Esophagus muscularis mucosa (tissue), 3 donors: ENCODE measurements at regions not wholly inside any gene's neighbourhood (a gene's known extent, or its start where the extent isn't known, plus 50 kb on each side); places are given as distances from the start of the nearest gene placed in this dataset.

Experiments used
- POLR2A ChIP-seq: fragments of 450-650 bp; IDR thresholded peaks from one replicate; pipeline ENCODE4 v1.6.1; 2017; ENCODE audit warnings: antibody characterized with exemption, moderate library complexity, mild to moderate bottlenecking, low read depth
- POLR2AphosphoS5 ChIP-seq, 2 donors: sonication (generic); formaldehyde crosslinking; IDR thresholded peaks; one replicate each; pipeline ENCODE4 v1.6.1; 2017; ENCODE audit warnings: antibody characterized with exemption in 2 of 2
- TF ChIP-seq, protein P1 (sequence below), 3 experiments: fragments of 200-600 bp in 2 of 3; fragments of 450-650 bp in 1 of 3; sonication (generic) in 2 of 3; IDR thresholded peaks; one replicate each; pipeline ENCODE4 v1.5.1; 2017 to 2019; ENCODE audit warnings: antibody characterized with exemption in 3 of 3, mild to moderate bottlenecking in 2 of 3, moderate library complexity in 1 of 3

DNA sequence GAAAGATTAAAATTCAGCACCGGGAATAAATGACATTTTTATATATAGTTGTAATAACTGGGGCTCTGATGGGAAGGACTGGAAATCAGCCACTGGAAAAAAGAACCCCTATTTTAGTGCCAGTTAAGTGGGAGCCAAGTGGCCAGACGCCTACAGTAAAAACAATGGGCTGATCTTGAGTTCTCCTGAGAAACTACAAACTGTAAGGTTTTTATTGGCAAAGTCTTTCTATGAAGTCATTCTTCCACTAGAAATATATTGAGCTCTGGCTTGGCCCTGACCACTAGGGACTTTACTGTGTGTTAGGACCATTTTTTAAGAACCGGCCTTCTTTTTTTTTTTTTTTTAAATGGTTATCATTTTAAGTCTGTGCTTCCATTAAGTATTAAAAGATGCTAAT, 79.6 kb downstream of the ZNF22 start:
- TF ChIP-seq POLR2A = no peak
- TF ChIP-seq, protein P1, sequence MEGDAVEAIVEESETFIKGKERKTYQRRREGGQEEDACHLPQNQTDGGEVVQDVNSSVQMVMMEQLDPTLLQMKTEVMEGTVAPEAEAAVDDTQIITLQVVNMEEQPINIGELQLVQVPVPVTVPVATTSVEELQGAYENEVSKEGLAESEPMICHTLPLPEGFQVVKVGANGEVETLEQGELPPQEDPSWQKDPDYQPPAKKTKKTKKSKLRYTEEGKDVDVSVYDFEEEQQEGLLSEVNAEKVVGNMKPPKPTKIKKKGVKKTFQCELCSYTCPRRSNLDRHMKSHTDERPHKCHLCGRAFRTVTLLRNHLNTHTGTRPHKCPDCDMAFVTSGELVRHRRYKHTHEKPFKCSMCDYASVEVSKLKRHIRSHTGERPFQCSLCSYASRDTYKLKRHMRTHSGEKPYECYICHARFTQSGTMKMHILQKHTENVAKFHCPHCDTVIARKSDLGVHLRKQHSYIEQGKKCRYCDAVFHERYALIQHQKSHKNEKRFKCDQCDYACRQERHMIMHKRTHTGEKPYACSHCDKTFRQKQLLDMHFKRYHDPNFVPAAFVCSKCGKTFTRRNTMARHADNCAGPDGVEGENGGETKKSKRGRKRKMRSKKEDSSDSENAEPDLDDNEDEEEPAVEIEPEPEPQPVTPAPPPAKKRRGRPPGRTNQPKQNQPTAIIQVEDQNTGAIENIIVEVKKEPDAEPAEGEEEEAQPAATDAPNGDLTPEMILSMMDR (IDR thresholded peaks at IDR 0.05) = no peak
- TF ChIP-seq POLR2AphosphoS5 (IDR thresholded peaks at IDR 0.05) = no peak
